MM.1S (cell line): ENCODE measurements at regions not wholly inside any gene's neighbourhood (a gene's known extent, or its start where the extent isn't known, plus 50 kb on each side); places are given as distances from the start of the nearest gene placed in this dataset.

Experiments used
- CTCF ChIP-seq: fragments of 300-600 bp; sonication (generic); IDR thresholded peaks from 2 replicates; pipeline ENCODE4 v1.5.1; 2016; ENCODE audit warnings: antibody characterized with exemption, low read length, mixed read lengths
- EZH2phosphoT487 ChIP-seq: fragments of 300-600 bp; sonication (generic); IDR thresholded peaks from 2 replicates; pipeline ENCODE4 v1.6.1; 2018; ENCODE audit warnings: antibody characterized with exemption, low read length

GRCh38 chr4:19329077-19329476 lies 922.6 kb upstream of the SLIT2 start:
- TF ChIP-seq CTCF (no peak), EZH2phosphoT487 (no peak)
